ENCODE measurements at regions not wholly inside any gene's neighbourhood (a gene's known extent, or its start where the extent isn't known, plus 50 kb on each side); places are given as distances from the start of the nearest gene placed in this dataset.

GRCh38 chr17:36749493-36749892 is 148.1 kb downstream of the MRM1 start:
- TF ChIP-seq, protein P1, sequence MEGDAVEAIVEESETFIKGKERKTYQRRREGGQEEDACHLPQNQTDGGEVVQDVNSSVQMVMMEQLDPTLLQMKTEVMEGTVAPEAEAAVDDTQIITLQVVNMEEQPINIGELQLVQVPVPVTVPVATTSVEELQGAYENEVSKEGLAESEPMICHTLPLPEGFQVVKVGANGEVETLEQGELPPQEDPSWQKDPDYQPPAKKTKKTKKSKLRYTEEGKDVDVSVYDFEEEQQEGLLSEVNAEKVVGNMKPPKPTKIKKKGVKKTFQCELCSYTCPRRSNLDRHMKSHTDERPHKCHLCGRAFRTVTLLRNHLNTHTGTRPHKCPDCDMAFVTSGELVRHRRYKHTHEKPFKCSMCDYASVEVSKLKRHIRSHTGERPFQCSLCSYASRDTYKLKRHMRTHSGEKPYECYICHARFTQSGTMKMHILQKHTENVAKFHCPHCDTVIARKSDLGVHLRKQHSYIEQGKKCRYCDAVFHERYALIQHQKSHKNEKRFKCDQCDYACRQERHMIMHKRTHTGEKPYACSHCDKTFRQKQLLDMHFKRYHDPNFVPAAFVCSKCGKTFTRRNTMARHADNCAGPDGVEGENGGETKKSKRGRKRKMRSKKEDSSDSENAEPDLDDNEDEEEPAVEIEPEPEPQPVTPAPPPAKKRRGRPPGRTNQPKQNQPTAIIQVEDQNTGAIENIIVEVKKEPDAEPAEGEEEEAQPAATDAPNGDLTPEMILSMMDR (IDR thresholded peaks at IDR 0.05), result no peak
- no peak for TF ChIP-seq EZH2 (IDR thresholded peaks at IDR 0.05; ENCODE audit: borderline replicate concordance, insufficient read depth, low read depth, low read length, poor library complexity, severe bottlenecking)

Data from B cell (primary cell).